Sigmoid colon (tissue), 3 donors: ENCODE measurements at regions not wholly inside any gene's neighbourhood (a gene's known extent, or its start where the extent isn't known, plus 50 kb on each side); places are given as distances from the start of the nearest gene placed in this dataset.

Source experiments
- POLR2A ChIP-seq, 2 donors: fragments of 450-650 bp; IDR thresholded peaks; one replicate each; pipeline ENCODE4 v1.6.1; 2016; ENCODE audit warnings: antibody characterized with exemption in 2 of 2, mild to moderate bottlenecking in 2 of 2, moderate library complexity in 2 of 2
- TF ChIP-seq, protein P1 (sequence below), 4 experiments: fragments of 450-650 bp in 3 of 4; fragments of 200-600 bp in 1 of 4; IDR thresholded peaks; one replicate each; pipeline ENCODE4 v1.5.1; 2016 to 2019; ENCODE audit warnings: antibody characterized with exemption in 4 of 4, mild to moderate bottlenecking in 3 of 4, moderate library complexity in 2 of 4

- TF ChIP-seq, protein P1, sequence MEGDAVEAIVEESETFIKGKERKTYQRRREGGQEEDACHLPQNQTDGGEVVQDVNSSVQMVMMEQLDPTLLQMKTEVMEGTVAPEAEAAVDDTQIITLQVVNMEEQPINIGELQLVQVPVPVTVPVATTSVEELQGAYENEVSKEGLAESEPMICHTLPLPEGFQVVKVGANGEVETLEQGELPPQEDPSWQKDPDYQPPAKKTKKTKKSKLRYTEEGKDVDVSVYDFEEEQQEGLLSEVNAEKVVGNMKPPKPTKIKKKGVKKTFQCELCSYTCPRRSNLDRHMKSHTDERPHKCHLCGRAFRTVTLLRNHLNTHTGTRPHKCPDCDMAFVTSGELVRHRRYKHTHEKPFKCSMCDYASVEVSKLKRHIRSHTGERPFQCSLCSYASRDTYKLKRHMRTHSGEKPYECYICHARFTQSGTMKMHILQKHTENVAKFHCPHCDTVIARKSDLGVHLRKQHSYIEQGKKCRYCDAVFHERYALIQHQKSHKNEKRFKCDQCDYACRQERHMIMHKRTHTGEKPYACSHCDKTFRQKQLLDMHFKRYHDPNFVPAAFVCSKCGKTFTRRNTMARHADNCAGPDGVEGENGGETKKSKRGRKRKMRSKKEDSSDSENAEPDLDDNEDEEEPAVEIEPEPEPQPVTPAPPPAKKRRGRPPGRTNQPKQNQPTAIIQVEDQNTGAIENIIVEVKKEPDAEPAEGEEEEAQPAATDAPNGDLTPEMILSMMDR (IDR thresholded peaks at IDR 0.05), result no peak
- no peak for TF ChIP-seq POLR2A (IDR thresholded peaks at IDR 0.05)
These were observed 73.6 kb upstream of the NHSL1 start for GRCh38 chr6:138572885-138573284.
